CD8-positive, alpha-beta memory T cell (primary cell): ENCODE measurements at regions not wholly inside any gene's neighbourhood (a gene's known extent, or its start where the extent isn't known, plus 50 kb on each side); places are given as distances from the start of the nearest gene placed in this dataset.

ENCODE experiments used
- CTCF ChIA-PET: fragments of 350-600 bp; sonication (Branson Sonifier 250); formaldehyde crosslinking; loops from one replicate; lab custom pipeline; 2021; ENCODE audit warnings: antibody characterized with exemption; lab: Charles Lee
- POLR2A ChIA-PET: fragments of 350-600 bp; sonication (Branson Sonifier 250); formaldehyde crosslinking; loops from one replicate; lab custom pipeline; 2021; ENCODE audit warnings: antibody characterized with exemption; lab: Charles Lee
- DNase-seq, 5 donors: peaks; one replicate each; pipeline versions ENCODE4 v3.0.0 to v3.0.0-alpha.2; 2020 to 2022; ENCODE audit warnings: mixed read lengths in 1 of 5
- H3K27ac ChIP-seq: one replicate; pipeline ENCODE4 v1.7.0; 2013; ENCODE audit warnings: low read depth, mild to moderate bottlenecking, low read length, moderate library complexity
- H3K27me3 ChIP-seq: 2 replicates; pipeline ENCODE4 v1.7.0; 2013; ENCODE audit warnings: low read length, mild to moderate bottlenecking; ENCODE audit not compliant: insufficient read depth, poor library complexity, severe bottlenecking
- H3K36me3 ChIP-seq: 2 replicates; pipeline ENCODE4 v1.7.0; 2013; ENCODE audit warnings: mild to moderate bottlenecking, low read length, moderate library complexity; ENCODE audit not compliant: insufficient read depth
- H3K4me1 ChIP-seq: 2 replicates; pipeline ENCODE4 v1.7.0; 2013; ENCODE audit warnings: mild to moderate bottlenecking, low read length, moderate library complexity; ENCODE audit not compliant: insufficient read depth
- H3K4me3 ChIP-seq: 2 replicates; pipeline ENCODE4 v1.7.0; 2013; ENCODE audit warnings: mild to moderate bottlenecking, low read length
- H3K9me3 ChIP-seq: 2 replicates; pipeline ENCODE4 v1.7.0; 2013; ENCODE audit warnings: mild to moderate bottlenecking, low read length
- H3K27ac Mint-ChIP-seq, 8 donors: one replicate each; pipeline ENCODE4 v1.8.0; 2020 to 2021; ENCODE audit warnings: mixed read lengths in 8 of 8, mild to moderate bottlenecking in 6 of 8, inconsistent platforms in 3 of 8, moderate library complexity in 3 of 8
- H3K27me3 Mint-ChIP-seq, 2 donors: one replicate each; pipeline ENCODE4 v1.8.0; 2020 to 2021; ENCODE audit warnings: mixed read lengths in 2 of 2, mild to moderate bottlenecking in 1 of 2, moderate library complexity in 1 of 2
- H3K36me3 Mint-ChIP-seq, 3 donors: one replicate each; pipeline ENCODE4 v1.8.0; 2020 to 2021; ENCODE audit warnings: mixed read lengths in 3 of 3, inconsistent platforms in 1 of 3, mild to moderate bottlenecking in 1 of 3
- H3K4me1 Mint-ChIP-seq, 3 donors: one replicate each; pipeline ENCODE4 v1.8.0; 2020 to 2021; ENCODE audit warnings: mixed read lengths in 3 of 3, inconsistent platforms in 1 of 3, mild to moderate bottlenecking in 1 of 3
- H3K4me3 Mint-ChIP-seq, 7 donors: one replicate each; pipeline ENCODE4 v1.8.0; 2020 to 2021; ENCODE audit warnings: mixed read lengths in 7 of 7, mild to moderate bottlenecking in 6 of 7, moderate library complexity in 4 of 7, inconsistent platforms in 2 of 7
- H3K9me3 Mint-ChIP-seq, 5 donors: one replicate each; pipeline ENCODE4 v1.8.0; 2020 to 2022; ENCODE audit warnings: mixed read lengths in 5 of 5, mild to moderate bottlenecking in 3 of 5, moderate library complexity in 2 of 5, inconsistent platforms in 1 of 5

DNA sequence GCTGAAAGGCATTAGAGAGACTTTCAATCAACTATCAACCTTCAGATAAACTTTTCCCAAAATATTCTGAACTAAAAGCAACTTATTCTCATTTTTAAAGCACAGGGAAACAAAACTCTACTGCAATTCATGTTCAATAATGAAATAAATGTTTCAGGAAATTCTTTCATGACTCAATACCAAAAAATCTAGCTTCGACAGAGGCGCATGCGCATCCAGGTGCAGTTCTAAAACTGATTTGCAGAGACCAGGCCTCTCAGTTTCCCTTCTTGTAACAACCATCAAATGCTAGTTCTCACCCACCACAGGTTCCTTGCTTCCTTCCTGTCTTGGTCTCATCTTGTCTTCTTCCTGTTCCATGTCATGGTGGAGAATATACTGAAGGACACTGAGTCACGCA is 55.3 kb upstream of the NRBF2 start:
- no peak overlapping the region for H3K4me3 Mint-ChIP-seq
- no peak overlapping the region for H3K27ac ChIP-seq
- H3K9me3 ChIP-seq, result no peaks in the 10 kb centered on the region
- no peak overlapping the region for H3K27ac Mint-ChIP-seq
- no peaks in the 10 kb centered on the region for H3K4me1 ChIP-seq
- DNase-seq, result no peak
- no peaks in the 10 kb centered on the region for H3K36me3 ChIP-seq
- CTCF ChIA-PET, result interaction anchor here (1.1 to 1.3 kb wide), 2 partner anchors 12 to 483 kb away, joined by 3 to 4 read pairs; no protein-coding TSS in a partner anchor
- no peaks in the 10 kb centered on the region for H3K4me1 Mint-ChIP-seq
- peaks cover 0 to 26% of the 10 kb centered on the region in 2 donors for H3K27me3 Mint-ChIP-seq
- POLR2A ChIA-PET, result no interaction called here
- no peaks in the 10 kb centered on the region for H3K27me3 ChIP-seq
- H3K9me3 Mint-ChIP-seq, result no peaks in the 10 kb centered on the region
- H3K4me3 ChIP-seq, result no peak overlapping the region
- no peaks in the 10 kb centered on the region for H3K36me3 Mint-ChIP-seq

GRCh38 chr10:63072951-63073350 is 60.2 kb upstream of the NRBF2 start:
- H3K27ac Mint-ChIP-seq, result no peak overlapping the region
- no peaks in the 10 kb centered on the region for H3K9me3 ChIP-seq
- H3K27me3 ChIP-seq, result no peaks in the 10 kb centered on the region
- H3K36me3 Mint-ChIP-seq, result peaks cover 0 to 1% (median 0%) of the 10 kb centered on the region in 3 donors
- no peaks in the 10 kb centered on the region for H3K9me3 Mint-ChIP-seq
- peaks cover 10 to 59% of the 10 kb centered on the region in 2 donors for H3K27me3 Mint-ChIP-seq
- ChIA-PET CTCF (interaction anchor here (1.3 kb wide), 1 partner anchor 479 kb away, joined by 3 read pairs; no protein-coding TSS in a partner anchor), POLR2A (no interaction called here)
- no peak overlapping the region for H3K4me3 Mint-ChIP-seq
- H3K4me3 ChIP-seq, result no peak overlapping the region
- no peak overlapping the region for H3K27ac ChIP-seq
- no peaks in the 10 kb centered on the region for H3K4me1 ChIP-seq
- no peak for DNase-seq
- no peaks in the 10 kb centered on the region for H3K36me3 ChIP-seq
- H3K4me1 Mint-ChIP-seq, result peaks cover 0 to 4% (median 4%) of the 10 kb centered on the region in 3 donors

DNA sequence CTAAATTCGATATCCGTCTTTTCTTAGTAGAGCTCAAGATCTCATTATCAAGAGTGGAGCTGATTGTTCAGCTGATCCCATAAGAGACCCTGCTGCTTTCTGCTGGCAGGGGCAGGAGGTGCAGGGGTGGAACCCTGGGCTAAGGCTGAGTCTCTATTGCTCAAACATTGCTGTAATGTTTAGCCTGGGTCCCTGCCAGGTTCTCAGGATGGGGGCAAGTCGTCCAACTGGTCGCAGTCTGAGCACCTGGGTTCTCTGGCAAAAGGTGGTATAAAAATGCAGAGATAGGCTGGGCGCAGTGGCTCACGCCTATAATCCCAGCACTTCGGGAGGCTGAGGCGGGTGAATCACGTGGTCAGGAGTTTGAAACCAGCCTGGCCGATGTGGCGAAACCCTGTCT is 62.0 kb upstream of the NRBF2 start:
- no peaks in the 10 kb centered on the region for H3K9me3 Mint-ChIP-seq
- H3K27me3 Mint-ChIP-seq, result peaks cover 12 to 69% of the 10 kb centered on the region in 2 donors
- CTCF ChIA-PET, result no interaction called here

GRCh38 chr10:63069318-63069717 is 63.8 kb upstream of the NRBF2 start:
- no peaks in the 10 kb centered on the region for H3K4me1 ChIP-seq
- H3K27me3 ChIP-seq, result no peaks in the 10 kb centered on the region
- no peak overlapping the region for H3K4me3 Mint-ChIP-seq
- DNase-seq, result no peak
- H3K27me3 Mint-ChIP-seq, result peaks cover 24 to 67% of the 10 kb centered on the region in 2 donors
- ChIA-PET CTCF (no interaction called here), POLR2A (no interaction called here)
- H3K9me3 Mint-ChIP-seq, result no peaks in the 10 kb centered on the region
- no peak overlapping the region for H3K4me3 ChIP-seq
- H3K36me3 Mint-ChIP-seq, result peaks cover 0 to 1% (median 0%) of the 10 kb centered on the region in 3 donors
- no peak overlapping the region for H3K27ac Mint-ChIP-seq
- peaks cover 0 to 5% (median 5%) of the 10 kb centered on the region in 3 donors for H3K4me1 Mint-ChIP-seq
- H3K9me3 ChIP-seq, result no peaks in the 10 kb centered on the region
- H3K36me3 ChIP-seq, result no peaks in the 10 kb centered on the region
- no peak overlapping the region for H3K27ac ChIP-seq

More for the DNA sequence above, 62.0 kb upstream of the NRBF2 start:
- Mint-ChIP-seq H3K4me3 (no peak overlapping the region), H3K27ac (no peak overlapping the region), H3K36me3 (peaks cover 0 to 1% (median 0%) of the 10 kb centered on the region in 3 donors), H3K4me1 (peaks cover 0 to 5% (median 5%) of the 10 kb centered on the region in 3 donors)
- Histone ChIP-seq H3K4me3 (no peak overlapping the region), H3K27me3 (no peaks in the 10 kb centered on the region), H3K36me3 (no peaks in the 10 kb centered on the region), H3K9me3 (no peaks in the 10 kb centered on the region), H3K4me1 (no peaks in the 10 kb centered on the region), H3K27ac (no peak overlapping the region)
- POLR2A ChIA-PET, result no interaction called here
- no peak for DNase-seq

GRCh38 chr10:63068246-63068645 is 64.9 kb upstream of the NRBF2 start:
- Histone ChIP-seq H3K27ac (no peak overlapping the region), H3K27me3 (no peaks in the 10 kb centered on the region), H3K4me3 (no peak overlapping the region), H3K36me3 (no peaks in the 10 kb centered on the region), H3K9me3 (no peaks in the 10 kb centered on the region), H3K4me1 (no peaks in the 10 kb centered on the region)
- POLR2A ChIA-PET, result no interaction called here
- Mint-ChIP-seq H3K36me3 (peaks cover 0 to 1% (median 0%) of the 10 kb centered on the region in 3 donors), H3K4me1 (peaks cover 0 to 5% (median 5%) of the 10 kb centered on the region in 3 donors), H3K27ac (peak overlapping the region in 1 of 8 donors; percentile 20), H3K9me3 (no peaks in the 10 kb centered on the region), H3K4me3 (no peak overlapping the region), H3K27me3 (peaks cover 25 to 72% of the 10 kb centered on the region in 2 donors)
- CTCF ChIA-PET, result no interaction called here
- DNase-seq, result no peak

DNA sequence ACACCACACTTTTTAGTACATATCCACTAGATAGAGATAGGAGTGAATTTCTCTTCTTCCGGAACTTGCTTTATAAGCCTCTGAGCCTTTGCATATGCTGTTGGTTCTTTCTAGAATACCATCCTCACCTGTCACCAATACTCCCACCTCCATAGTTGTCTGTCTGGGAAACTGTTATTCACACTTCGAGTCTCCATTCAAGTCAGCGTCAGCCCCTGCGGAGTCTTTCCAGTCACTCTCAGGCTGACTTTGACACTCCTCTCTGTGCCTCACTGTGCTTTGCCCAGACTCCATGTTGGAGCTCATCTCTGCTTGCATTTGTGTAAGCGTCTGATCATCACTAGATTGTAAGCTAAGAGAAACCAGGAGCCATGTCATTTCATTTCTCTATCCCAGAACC is 66.5 kb upstream of the NRBF2 start:
- ChIA-PET POLR2A (no interaction called here), CTCF (interaction anchor here (1.1 kb wide), 1 partner anchor 17 kb away, joined by 3 read pairs; no protein-coding TSS in a partner anchor)

DNA sequence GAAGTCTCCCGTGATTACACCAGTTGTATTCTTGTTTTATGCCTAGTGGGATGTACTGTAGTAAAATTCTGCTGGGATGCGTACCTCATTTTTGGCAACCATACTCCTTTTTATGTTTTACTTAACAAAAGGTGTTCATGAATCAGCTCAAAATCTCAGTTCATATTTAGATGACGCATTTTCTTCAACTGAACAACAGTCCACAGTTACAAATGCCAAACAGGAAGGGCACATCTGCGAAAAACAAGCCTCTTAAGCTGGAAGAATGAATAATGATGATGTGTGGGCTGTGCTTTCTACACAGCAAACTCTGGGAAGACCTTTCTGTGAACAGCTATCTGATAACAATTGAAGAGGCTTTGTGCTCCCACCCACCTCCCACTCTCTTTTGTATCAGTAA is 68.4 kb upstream of the NRBF2 start:
- H3K9me3 Mint-ChIP-seq, result no peaks in the 10 kb centered on the region
- Histone ChIP-seq H3K27me3 (no peaks in the 10 kb centered on the region), H3K27ac (no peak overlapping the region), H3K9me3 (no peaks in the 10 kb centered on the region), H3K4me1 (no peaks in the 10 kb centered on the region), H3K4me3 (no peak overlapping the region), H3K36me3 (no peaks in the 10 kb centered on the region)
- H3K4me3 Mint-ChIP-seq, result no peak overlapping the region
- H3K4me1 Mint-ChIP-seq, result peaks cover 0 to 5% (median 5%) of the 10 kb centered on the region in 3 donors
- CTCF ChIA-PET, result no interaction called here
- H3K27me3 Mint-ChIP-seq, result peaks cover 15 to 64% of the 10 kb centered on the region in 2 donors
- POLR2A ChIA-PET, result no interaction called here
- no peak for DNase-seq
- H3K36me3 Mint-ChIP-seq, result no peaks in the 10 kb centered on the region
- no peak overlapping the region for H3K27ac Mint-ChIP-seq

More for the DNA sequence above, 66.5 kb upstream of the NRBF2 start:
- H3K4me3 Mint-ChIP-seq, result no peak overlapping the region
- peaks cover 0 to 1% (median 0%) of the 10 kb centered on the region in 3 donors for H3K36me3 Mint-ChIP-seq
- H3K27ac Mint-ChIP-seq, result no peak overlapping the region
- Histone ChIP-seq H3K27me3 (no peaks in the 10 kb centered on the region), H3K4me3 (no peak overlapping the region), H3K4me1 (no peaks in the 10 kb centered on the region), H3K36me3 (no peaks in the 10 kb centered on the region), H3K27ac (no peak overlapping the region), H3K9me3 (no peaks in the 10 kb centered on the region)
- DNase-seq, result no peak
- no peaks in the 10 kb centered on the region for H3K9me3 Mint-ChIP-seq
- peaks cover 0 to 5% (median 5%) of the 10 kb centered on the region in 3 donors for H3K4me1 Mint-ChIP-seq
- H3K27me3 Mint-ChIP-seq, result peaks cover 25 to 71% of the 10 kb centered on the region in 2 donors

DNA sequence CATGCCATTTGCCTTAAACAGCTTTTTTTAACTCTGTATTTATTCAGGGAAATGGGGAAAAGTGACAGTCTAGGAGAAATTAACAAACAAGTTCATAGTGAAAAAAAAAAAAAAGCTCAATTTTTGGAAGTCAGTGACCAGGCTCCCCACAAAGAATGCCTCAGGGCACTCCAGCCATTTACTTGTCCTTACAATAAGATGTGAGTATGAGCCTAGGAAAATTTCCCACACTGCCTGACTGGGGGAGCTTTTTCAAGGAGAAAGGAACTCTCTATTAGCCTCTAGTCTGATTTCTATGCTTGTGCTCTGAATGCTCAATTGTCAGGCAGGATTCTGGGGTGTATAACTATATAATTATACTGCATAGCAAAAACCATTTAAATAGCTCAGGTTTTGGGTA is 74.9 kb upstream of the NRBF2 start:
- Histone ChIP-seq H3K4me1 (no peaks in the 10 kb centered on the region), H3K27me3 (no peaks in the 10 kb centered on the region), H3K9me3 (no peaks in the 10 kb centered on the region), H3K27ac (no peak overlapping the region), H3K4me3 (no peak overlapping the region), H3K36me3 (no peaks in the 10 kb centered on the region)
- Mint-ChIP-seq H3K27me3 (peaks cover 3 to 22% of the 10 kb centered on the region in 2 donors), H3K36me3 (no peaks in the 10 kb centered on the region), H3K4me3 (no peak overlapping the region), H3K27ac (no peak overlapping the region), H3K9me3 (no peaks in the 10 kb centered on the region), H3K4me1 (no peaks in the 10 kb centered on the region)
- no peak for DNase-seq
- ChIA-PET POLR2A (no interaction called here), CTCF (no interaction called here)
